NCI-H69 (cell line): ENCODE measurements at regions not wholly inside any gene's neighbourhood (a gene's known extent, or its start where the extent isn't known, plus 50 kb on each side); places are given as distances from the start of the nearest gene placed in this dataset.
A peak's percentile ranks its signal among the peaks of the same experiment; 100 is the strongest.
"Not testable (repeated sequence)": the region's sequence is repeated elsewhere in the genome, so short reads cannot be mapped to it uniquely, and the experiment has no call there.

Source experiments
- DNase-seq: peaks from one replicate; lab custom pipeline; 2025; lab: John Stamatoyannopoulos, UW

GRCh38 chr5:110812639-110813038, 73.8 kb downstream of the SLC25A46 start:
- no peak for DNase-seq

GRCh38 chr5:110815916-110816605, 77.3 kb downstream of the SLC25A46 start:
- DNase-seq: no peak

GRCh38 chr5:110817459-110817858, 78.7 kb downstream of the SLC25A46 start:
- no peak for DNase-seq

GRCh38 chr5:110823571-110823970, 84.8 kb downstream of the SLC25A46 start:
- DNase-seq: no peak

GRCh38 chr5:110824936-110825441, 86.2 kb downstream of the SLC25A46 start:
- no peak for DNase-seq

GRCh38 chr5:110832683-110833082, 93.9 kb downstream of the SLC25A46 start:
- no peak for DNase-seq

- not testable (repeated sequence) for DNase-seq
Measured at GRCh38 chr5:110834933-110835332, 96.1 kb downstream of the SLC25A46 start.

GRCh38 chr5:110836851-110837250, 98.0 kb downstream of the SLC25A46 start:
- DNase-seq: no peak

- not testable (repeated sequence) for DNase-seq
Measured at GRCh38 chr5:110838357-110838756, 99.5 kb downstream of the SLC25A46 start.

- no peak for DNase-seq
Measured at GRCh38 chr5:110838961-110839360, 100.2 kb downstream of the SLC25A46 start.

- DNase-seq: no peak
Measured at GRCh38 chr5:110840347-110840960, 101.6 kb downstream of the SLC25A46 start.

GRCh38 chr5:110841137-110841536, 102.3 kb downstream of the SLC25A46 start:
- DNase-seq: no peak

GRCh38 chr5:110842948-110843347, 104.1 kb downstream of the SLC25A46 start:
- DNase-seq: no peak

- no peak for DNase-seq
Measured at GRCh38 chr5:110844251-110844650, 105.4 kb downstream of the SLC25A46 start.

GRCh38 chr5:110846398-110847001, 107.7 kb downstream of the SLC25A46 start:
- no peak for DNase-seq

GRCh38 chr5:110851357-110851756, 112.5 kb downstream of the SLC25A46 start:
- no peak for DNase-seq

GRCh38 chr5:110852053-110852452, 113.2 kb downstream of the SLC25A46 start:
- no peak for DNase-seq

GRCh38 chr5:110852541-110852940, 113.7 kb downstream of the SLC25A46 start:
- DNase-seq: no peak

- DNase-seq: no peak
Measured at GRCh38 chr5:110853267-110853666, 114.5 kb downstream of the SLC25A46 start.

- no peak for DNase-seq
Measured at GRCh38 chr5:110854200-110854599, 115.4 kb downstream of the SLC25A46 start.

GRCh38 chr5:110855961-110856360, 117.2 kb downstream of the SLC25A46 start:
- DNase-seq: no peak

- peak; percentile 55 for DNase-seq
Measured at GRCh38 chr5:110865400-110866094, 126.7 kb downstream of the SLC25A46 start.

- DNase-seq: no peak
Measured at GRCh38 chr5:110869927-110870326, 131.1 kb downstream of the SLC25A46 start.
